ENCODE measurements at regions not wholly inside any gene's neighbourhood (a gene's known extent, or its start where the extent isn't known, plus 50 kb on each side); places are given as distances from the start of the nearest gene placed in this dataset.

DNA sequence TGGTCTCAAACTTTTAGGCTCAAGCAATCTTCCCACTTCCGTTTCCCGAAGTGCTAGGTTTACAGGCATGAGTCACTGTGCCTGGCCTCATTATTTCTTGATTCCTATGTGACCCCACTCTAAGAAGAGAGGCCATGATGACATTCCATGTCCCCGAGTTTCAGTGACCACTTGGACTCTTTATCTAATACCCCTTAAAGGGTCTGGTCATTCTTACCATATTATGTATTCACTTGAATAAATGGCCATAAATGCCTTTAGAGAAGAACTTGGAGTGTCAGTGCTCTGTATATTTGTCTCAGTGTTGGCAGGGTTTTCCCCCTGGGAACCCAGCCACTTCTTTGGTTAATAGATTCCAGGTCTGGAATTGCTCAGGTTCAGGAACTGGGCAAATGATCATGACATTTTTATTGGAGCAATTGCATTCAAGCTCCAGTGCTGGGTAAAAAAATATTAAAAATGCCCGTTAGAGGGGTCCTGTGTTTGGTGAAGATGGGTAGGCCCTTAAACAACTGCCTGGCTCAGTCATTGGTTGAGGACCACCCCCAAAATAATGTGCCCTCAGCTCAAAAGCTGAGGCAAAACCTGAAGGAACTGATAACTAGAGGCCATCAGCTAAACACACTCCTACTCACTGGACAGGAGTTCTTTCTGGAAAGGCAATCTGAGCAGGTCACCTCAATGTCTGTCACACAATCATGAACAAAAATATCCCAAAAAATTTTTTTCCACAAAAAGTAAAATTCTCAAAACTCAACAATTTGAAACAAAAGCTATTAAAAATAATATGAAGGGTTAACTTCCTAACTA, 186.6 kb upstream of the ZNF608 start:
- H3K9ac ChIP-seq (ENCODE audit: low read length) = no peak overlapping the region
- H3K36me3 ChIP-seq (ENCODE audit: control insufficient read depth, insufficient read depth, low read length) = no peaks in the 10 kb centered on the region
- no peak overlapping the region for H3K4me3 ChIP-seq (ENCODE audit: low read depth, low read length)
- peaks cover 6% of the 10 kb centered on the region; the same call in 1 of the 2 replicates for H3K4me1 ChIP-seq (ENCODE audit: control insufficient read depth, insufficient read depth, low read length)
- H3K9me3 ChIP-seq (ENCODE audit: control insufficient read depth, insufficient read depth, low read depth, low read length) = no peaks in the 10 kb centered on the region
- no peaks in the 10 kb centered on the region for H3K27me3 ChIP-seq (ENCODE audit: control insufficient read depth, insufficient read depth, low read length)
- no peak overlapping the region for H3K27ac ChIP-seq (ENCODE audit: low read depth, low read length)

DNA sequence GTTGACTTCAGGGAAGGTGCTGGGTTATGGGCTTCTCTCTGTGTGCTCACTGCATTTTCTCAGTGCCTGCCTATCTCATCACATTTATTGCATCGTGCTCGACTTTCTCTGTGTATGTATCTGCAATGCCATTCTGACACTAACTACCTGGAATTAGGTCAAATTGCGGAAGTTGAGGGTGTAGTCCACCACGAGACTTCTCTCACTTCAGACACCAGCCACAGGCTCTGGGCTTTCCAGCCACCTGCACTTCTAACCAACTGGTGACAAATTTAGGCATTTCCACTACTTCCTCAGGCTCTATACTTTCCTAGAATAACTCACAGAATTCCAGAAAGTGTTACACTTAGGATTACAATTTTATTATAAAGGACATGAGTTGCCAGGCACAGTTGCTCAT, 188.6 kb upstream of the ZNF608 start:
- H3K27me3 ChIP-seq (ENCODE audit: control insufficient read depth, insufficient read depth, low read length) = no peaks in the 10 kb centered on the region
- peaks cover 3% of the 10 kb centered on the region; the same call in 1 of the 2 replicates for H3K9me3 ChIP-seq (ENCODE audit: control insufficient read depth, insufficient read depth, low read depth, low read length)
- no peaks in the 10 kb centered on the region for H3K36me3 ChIP-seq (ENCODE audit: control insufficient read depth, insufficient read depth, low read length)
- no peak overlapping the region for H3K9ac ChIP-seq (ENCODE audit: low read length)
- H3K4me3 ChIP-seq (ENCODE audit: low read depth, low read length) = no peak overlapping the region
- no peak overlapping the region; the same call in 1 of the 2 replicates for H3K27ac ChIP-seq (ENCODE audit: low read depth, low read length)
- H3K4me1 ChIP-seq (ENCODE audit: control insufficient read depth, insufficient read depth, low read length) = peaks cover 6% of the 10 kb centered on the region; the same call in 1 of the 2 replicates

GRCh38 chr5:124936626-124936933, 190.1 kb upstream of the ZNF608 start:
- Histone ChIP-seq H3K9me3 (ENCODE audit: control insufficient read depth, insufficient read depth, low read depth, low read length) (peaks cover 17% of the 10 kb centered on the region; the same call in 1 of the 2 replicates), H3K27ac (ENCODE audit: low read depth, low read length) (no peak overlapping the region; the same call in 1 of the 2 replicates), H3K4me3 (ENCODE audit: low read depth, low read length) (no peak overlapping the region), H3K9ac (ENCODE audit: low read length) (no peak overlapping the region), H3K36me3 (ENCODE audit: control insufficient read depth, insufficient read depth, low read length) (no peaks in the 10 kb centered on the region), H3K4me1 (ENCODE audit: control insufficient read depth, insufficient read depth, low read length) (peaks cover 6% of the 10 kb centered on the region; the same call in 1 of the 2 replicates), H3K27me3 (ENCODE audit: control insufficient read depth, insufficient read depth, low read length) (no peaks in the 10 kb centered on the region)

DNA sequence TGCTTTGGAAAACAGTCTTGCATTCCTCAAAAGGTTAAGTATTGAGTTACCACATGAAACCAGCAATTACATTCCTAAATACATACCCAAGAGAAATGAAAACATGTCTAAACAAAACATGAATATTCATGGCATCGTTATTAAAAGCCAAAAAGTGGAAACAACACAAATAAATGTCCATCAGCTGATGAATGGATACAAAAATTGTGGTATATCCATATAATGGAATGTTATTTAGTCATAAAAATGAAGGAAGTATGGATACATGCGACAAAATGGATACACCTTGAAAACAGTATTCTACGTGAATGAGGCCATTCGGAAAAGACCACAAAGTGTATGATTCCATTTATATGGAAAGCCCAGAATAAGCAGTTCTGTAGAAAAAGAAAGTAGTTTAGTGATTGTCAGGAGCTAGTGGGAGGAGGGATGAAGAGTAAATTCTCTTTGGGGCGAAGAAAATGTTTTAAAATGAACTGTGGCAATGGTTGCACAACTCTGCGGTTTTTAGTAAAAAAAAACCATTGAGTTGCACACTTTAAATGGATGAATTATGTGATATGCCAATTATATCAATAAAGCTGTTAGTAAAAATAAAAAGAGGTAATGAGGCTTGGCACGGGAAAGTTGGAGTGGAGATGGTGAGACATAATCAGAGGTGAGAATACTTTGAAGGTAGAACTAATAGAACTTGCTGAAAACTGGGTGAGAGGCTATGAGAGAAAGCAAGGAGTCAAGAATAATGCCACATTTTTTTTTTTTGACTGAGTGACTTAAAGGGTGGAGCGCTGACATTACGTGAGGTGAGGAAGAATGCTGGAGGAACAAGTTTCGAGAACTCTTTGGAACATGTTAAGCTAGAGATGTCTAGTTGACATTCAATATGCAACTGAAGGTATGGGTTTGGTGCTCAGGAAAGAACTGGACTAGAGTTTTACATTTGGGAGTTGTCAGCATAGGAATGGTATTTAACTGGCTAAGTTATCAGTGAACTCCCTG, 194.9 kb upstream of the ZNF608 start:
- Histone ChIP-seq H3K9me3 (ENCODE audit: control insufficient read depth, insufficient read depth, low read depth, low read length) (peaks cover 22% of the 10 kb centered on the region; the same call in 1 of the 2 replicates), H3K9ac (ENCODE audit: low read length) (no peak overlapping the region), H3K36me3 (ENCODE audit: control insufficient read depth, insufficient read depth, low read length) (no peaks in the 10 kb centered on the region), H3K27ac (ENCODE audit: low read depth, low read length) (no peak overlapping the region), H3K4me3 (ENCODE audit: low read depth, low read length) (no peak overlapping the region), H3K4me1 (ENCODE audit: control insufficient read depth, insufficient read depth, low read length) (no peaks in the 10 kb centered on the region), H3K27me3 (ENCODE audit: control insufficient read depth, insufficient read depth, low read length) (no peaks in the 10 kb centered on the region)

GRCh38 chr5:124948062-124948753, 201.8 kb upstream of the ZNF608 start:
- Histone ChIP-seq H3K36me3 (ENCODE audit: control insufficient read depth, insufficient read depth, low read length) (no peaks in the 10 kb centered on the region), H3K27ac (ENCODE audit: low read depth, low read length) (no peak overlapping the region)

DNA sequence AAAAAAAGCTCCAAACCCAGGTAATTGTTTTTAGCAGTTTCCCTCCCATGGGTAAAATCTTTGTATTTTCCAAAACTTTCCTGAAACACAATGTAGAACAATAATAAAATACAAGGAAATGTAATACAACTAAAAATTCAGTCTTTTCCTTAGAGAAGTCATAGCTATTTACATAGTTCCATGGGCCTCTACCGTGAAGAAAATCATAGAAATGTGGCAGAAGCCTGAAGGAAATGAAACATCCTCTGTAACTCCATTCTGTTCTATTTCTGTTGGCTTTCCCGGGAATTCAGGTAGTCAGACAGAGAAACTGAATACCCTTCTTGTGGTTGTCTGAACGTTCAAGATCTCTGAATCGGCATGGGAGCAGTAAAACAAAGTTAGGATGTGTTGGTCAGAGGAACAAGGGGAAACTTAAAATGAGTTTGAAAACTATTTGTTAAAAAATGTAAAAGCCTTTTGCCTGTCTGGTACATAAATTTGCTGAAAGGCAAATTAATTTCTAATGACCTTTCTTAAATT, 202.4 kb upstream of the ZNF608 start:
- Histone ChIP-seq H3K36me3 (ENCODE audit: control insufficient read depth, insufficient read depth, low read length) (no peaks in the 10 kb centered on the region), H3K9ac (ENCODE audit: low read length) (no peak overlapping the region), H3K4me3 (ENCODE audit: low read depth, low read length) (no peak overlapping the region)

More at GRCh38 chr5:124948062-124948753, 201.8 kb upstream of the ZNF608 start:
- Histone ChIP-seq H3K4me3 (ENCODE audit: low read depth, low read length) (no peak overlapping the region), H3K27me3 (ENCODE audit: control insufficient read depth, insufficient read depth, low read length) (no peaks in the 10 kb centered on the region), H3K9ac (ENCODE audit: low read length) (no peak overlapping the region), H3K9me3 (ENCODE audit: control insufficient read depth, insufficient read depth, low read depth, low read length) (0 out of 2 replicates have a peak, but pooled peaks cover 2% of the 10 kb centered on the region), H3K4me1 (ENCODE audit: control insufficient read depth, insufficient read depth, low read length) (peaks cover 17% of the 10 kb centered on the region)

DNA sequence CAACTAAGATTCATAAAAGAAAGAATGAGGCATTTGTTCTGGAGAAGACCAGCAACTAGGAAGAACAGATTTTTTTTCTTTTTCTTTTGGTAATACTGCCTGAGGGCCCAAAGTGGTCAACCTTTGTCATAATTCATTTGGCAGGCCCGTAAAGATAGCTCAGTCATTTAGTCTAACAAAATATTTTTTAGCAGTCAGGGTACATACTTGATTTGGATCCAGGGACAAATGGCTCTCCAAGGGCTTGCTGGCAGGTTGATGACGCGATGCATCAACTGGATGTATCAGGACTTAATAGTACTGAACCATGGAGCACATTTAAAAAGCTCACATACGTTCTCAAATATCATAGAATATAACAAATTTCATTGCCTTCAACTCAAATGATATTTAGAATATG, 203.4 kb upstream of the ZNF608 start:
- H3K27me3 ChIP-seq (ENCODE audit: control insufficient read depth, insufficient read depth, low read length) = no peaks in the 10 kb centered on the region
- H3K4me1 ChIP-seq (ENCODE audit: control insufficient read depth, insufficient read depth, low read length) = peaks cover 17% of the 10 kb centered on the region
- H3K4me3 ChIP-seq (ENCODE audit: low read depth, low read length) = no peak overlapping the region
- no peak overlapping the region for H3K9ac ChIP-seq (ENCODE audit: low read length)
- 0 out of 2 replicates have a peak, but pooled peaks cover 2% of the 10 kb centered on the region for H3K9me3 ChIP-seq (ENCODE audit: control insufficient read depth, insufficient read depth, low read depth, low read length)
- H3K27ac ChIP-seq (ENCODE audit: low read depth, low read length) = no peak overlapping the region
- no peaks in the 10 kb centered on the region for H3K36me3 ChIP-seq (ENCODE audit: control insufficient read depth, insufficient read depth, low read length)

More for the DNA sequence above, 202.4 kb upstream of the ZNF608 start:
- H3K27ac ChIP-seq (ENCODE audit: low read depth, low read length) = no peak overlapping the region
- H3K27me3 ChIP-seq (ENCODE audit: control insufficient read depth, insufficient read depth, low read length) = no peaks in the 10 kb centered on the region
- H3K9me3 ChIP-seq (ENCODE audit: control insufficient read depth, insufficient read depth, low read depth, low read length) = 0 out of 2 replicates have a peak, but pooled peaks cover 2% of the 10 kb centered on the region
- H3K4me1 ChIP-seq (ENCODE audit: control insufficient read depth, insufficient read depth, low read length) = peaks cover 17% of the 10 kb centered on the region

DNA sequence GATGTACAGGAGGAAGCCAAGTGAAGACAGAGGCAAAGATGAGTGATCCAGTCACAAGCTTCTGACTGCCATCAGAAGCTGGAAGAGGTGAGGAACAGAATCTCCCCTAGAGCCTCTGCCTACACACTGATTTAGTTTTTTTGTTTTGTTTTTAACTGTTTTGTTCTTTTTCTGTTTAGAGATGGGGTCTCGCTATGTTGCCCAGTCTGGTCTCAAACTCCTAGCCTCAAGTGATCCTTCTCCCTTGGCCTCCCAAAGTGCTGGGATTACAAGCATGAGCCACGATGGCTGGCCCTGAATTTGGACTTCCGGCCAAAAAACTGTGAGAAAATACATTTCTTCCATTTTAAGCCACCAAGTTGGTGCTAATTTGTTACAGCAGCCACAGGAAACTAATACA, 204.7 kb upstream of the ZNF608 start:
- Histone ChIP-seq H3K4me3 (ENCODE audit: low read depth, low read length) (no peak overlapping the region), H3K9ac (ENCODE audit: low read length) (no peak overlapping the region), H3K27ac (ENCODE audit: low read depth, low read length) (no peak overlapping the region), H3K4me1 (ENCODE audit: control insufficient read depth, insufficient read depth, low read length) (peaks cover 17% of the 10 kb centered on the region), H3K9me3 (ENCODE audit: control insufficient read depth, insufficient read depth, low read depth, low read length) (no peaks in the 10 kb centered on the region), H3K27me3 (ENCODE audit: control insufficient read depth, insufficient read depth, low read length) (no peaks in the 10 kb centered on the region), H3K36me3 (ENCODE audit: control insufficient read depth, insufficient read depth, low read length) (no peaks in the 10 kb centered on the region)

- no peaks in the 10 kb centered on the region for H3K27me3 ChIP-seq (ENCODE audit: control insufficient read depth, insufficient read depth, low read length)
- H3K9me3 ChIP-seq (ENCODE audit: control insufficient read depth, insufficient read depth, low read depth, low read length) = no peaks in the 10 kb centered on the region
- H3K9ac ChIP-seq (ENCODE audit: low read length) = no peak overlapping the region
- no peak overlapping the region for H3K4me3 ChIP-seq (ENCODE audit: low read depth, low read length)
- H3K27ac ChIP-seq (ENCODE audit: low read depth, low read length) = no peak overlapping the region
- H3K4me1 ChIP-seq (ENCODE audit: control insufficient read depth, insufficient read depth, low read length) = peaks cover 17% of the 10 kb centered on the region
- no peaks in the 10 kb centered on the region for H3K36me3 ChIP-seq (ENCODE audit: control insufficient read depth, insufficient read depth, low read length)
Measured at GRCh38 chr5:124951661-124952060, 205.2 kb upstream of the ZNF608 start.

DNA sequence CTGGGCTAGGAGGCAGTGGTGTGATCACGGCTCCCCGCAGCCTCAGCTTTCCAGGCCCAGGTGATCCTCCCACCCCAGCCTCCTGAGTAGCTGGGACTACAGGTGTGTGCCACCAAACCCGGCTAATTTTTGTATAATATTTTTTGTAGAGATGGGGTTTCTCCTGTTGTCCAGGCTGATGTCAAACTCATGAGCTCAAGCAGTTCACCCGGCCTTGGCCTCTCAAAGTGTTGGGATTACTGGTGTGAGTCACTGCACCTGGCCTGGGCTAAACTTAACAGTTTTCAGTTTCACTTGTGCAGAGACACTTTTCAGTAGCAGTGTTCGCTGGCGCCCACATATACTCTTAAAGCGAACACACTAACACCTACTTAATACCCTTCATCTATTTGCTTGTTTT, 205.6 kb upstream of the ZNF608 start:
- Histone ChIP-seq H3K27me3 (ENCODE audit: control insufficient read depth, insufficient read depth, low read length) (no peaks in the 10 kb centered on the region), H3K9me3 (ENCODE audit: control insufficient read depth, insufficient read depth, low read depth, low read length) (no peaks in the 10 kb centered on the region), H3K4me3 (ENCODE audit: low read depth, low read length) (no peak overlapping the region), H3K9ac (ENCODE audit: low read length) (no peak overlapping the region), H3K27ac (ENCODE audit: low read depth, low read length) (no peak overlapping the region), H3K36me3 (ENCODE audit: control insufficient read depth, insufficient read depth, low read length) (no peaks in the 10 kb centered on the region), H3K4me1 (ENCODE audit: control insufficient read depth, insufficient read depth, low read length) (peaks cover 17% of the 10 kb centered on the region)

Data from HUES6 (cell line).